A673 (cell line): ENCODE measurements at regions not wholly inside any gene's neighbourhood (a gene's known extent, or its start where the extent isn't known, plus 50 kb on each side); places are given as distances from the start of the nearest gene placed in this dataset.

Source experiments
- BruUV-seq: library from RNA; stranded (reverse); fragments of 400-500 nt; replicated peaks from 2 replicates; lab custom pipeline; 2021; lab: Mats Ljungman, UMichigan
- CTCF ChIA-PET: fragments of 300-600 bp; sonication (Branson Sonifier 250); formaldehyde crosslinking; loops from one replicate; lab custom pipeline; 2022; ENCODE audit warnings: antibody characterized with exemption; lab: Charles Lee
- POLR2A ChIA-PET: fragments of 300-600 bp; sonication (Branson Sonifier 250); formaldehyde crosslinking; loops from one replicate; lab custom pipeline; 2022; ENCODE audit warnings: antibody characterized with exemption; ENCODE audit not compliant: low non-redundant PET; lab: Charles Lee
- DNase-seq: peaks from one replicate; pipeline ENCODE4 v3.0.0-alpha.2; 2015; ENCODE audit warnings: low spot score
- H3K27ac ChIP-seq: fragments of 200-600 bp; sonication (generic); 2 replicates; pipeline ENCODE4 v1.5.1; 2016; ENCODE audit warnings: mixed run types, low read depth, mild to moderate bottlenecking, mixed read lengths, antibody characterized with exemption, low read length; ENCODE audit not compliant: poor library complexity, severe bottlenecking
- H3K27me3 ChIP-seq: fragments of 200-600 bp; sonication (generic); replicated peaks from 2 replicates; pipeline ENCODE4 v1.6.1; 2017; ENCODE audit warnings: mixed run types, low read depth, mild to moderate bottlenecking, mixed read lengths, antibody characterized with exemption, low read length; ENCODE audit not compliant: insufficient read depth, poor library complexity
- H3K36me3 ChIP-seq: fragments of 200-600 bp; sonication (generic); 2 replicates; pipeline ENCODE4 v1.6.1; 2016; ENCODE audit warnings: mixed run types, mild to moderate bottlenecking, mixed read lengths, antibody characterized with exemption, low read length; ENCODE audit not compliant: insufficient read depth, poor library complexity, severe bottlenecking
- H3K4me1 ChIP-seq: fragments of 200-600 bp; sonication (generic); 2 replicates; pipeline ENCODE4 v1.6.1; 2017; ENCODE audit warnings: mixed run types, mild to moderate bottlenecking, mixed read lengths, antibody characterized with exemption, low read length; ENCODE audit not compliant: insufficient read depth, poor library complexity, severe bottlenecking
- H3K4me3 ChIP-seq: fragments of 200-600 bp; sonication (generic); 2 replicates; pipeline ENCODE4 v1.5.1; 2016; ENCODE audit warnings: low read depth, mixed run types, mild to moderate bottlenecking, mixed read lengths, low read length; ENCODE audit not compliant: poor library complexity, severe bottlenecking
- H3K9me3 ChIP-seq: fragments of 200-600 bp; sonication (generic); 2 replicates; pipeline ENCODE4 v1.6.1; 2016; ENCODE audit warnings: mixed run types, low read depth, mild to moderate bottlenecking, mixed read lengths, antibody characterized with exemption, low read length; ENCODE audit not compliant: poor library complexity, severe bottlenecking
- EZH2 ChIP-seq: fragments of 200-600 bp; sonication (generic); IDR thresholded peaks from 2 replicates; pipeline ENCODE4 v1.6.1; 2017; ENCODE audit warnings: borderline replicate concordance, low read depth, mild to moderate bottlenecking, mixed read lengths, antibody characterized with exemption, low read length; ENCODE audit not compliant: poor library complexity, severe bottlenecking
- intact Hi-C: fragments of 100-400 bp; cut with micrococcal nuclease; formaldehyde crosslinking; loops from one replicate; pipeline ENCODE4 v1.10.0; 2022; ENCODE audit not compliant: unreplicated experiment
- TF ChIP-seq, protein P1 (sequence below): fragments of 300-800, 200-600 bp; sonication (generic); conservative IDR thresholded peaks from 2 replicates; pipeline ENCODE4 v1.5.1; 2017; ENCODE audit warnings: low read depth, mild to moderate bottlenecking, antibody characterized with exemption, low read length, moderate library complexity, mixed read lengths

DNA sequence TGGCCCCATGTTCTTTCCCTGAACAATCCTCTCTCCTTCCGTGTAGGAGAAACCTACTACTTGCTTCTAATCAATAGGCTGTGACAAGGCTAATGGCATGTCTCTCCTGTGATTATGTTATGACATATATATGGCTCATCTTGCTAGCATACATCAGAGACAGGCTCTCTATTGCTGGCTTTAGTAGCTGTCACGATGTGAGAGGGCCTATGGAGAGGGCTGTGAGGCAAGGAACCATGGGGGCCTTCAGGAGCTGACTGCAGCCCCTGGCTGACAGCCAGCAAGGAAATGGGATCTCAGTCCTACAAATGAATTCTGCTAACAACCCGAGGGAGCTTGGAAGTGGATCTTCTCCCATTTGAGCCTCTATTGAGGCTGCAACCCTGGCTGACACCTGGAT lies 96.3 kb downstream of the EOMES start:
- Histone ChIP-seq H3K4me1 (peaks cover 10% of the 10 kb centered on the region), H3K4me3 (no peak overlapping the region), H3K9me3 (no peaks in the 10 kb centered on the region), H3K36me3 (no peaks in the 10 kb centered on the region), H3K27me3 (no peaks in the 10 kb centered on the region), H3K27ac (no peak overlapping the region)
- no TSS peak for BruUV-seq
- peak; percentile 28 for DNase-seq
- ChIA-PET POLR2A (no interaction called here), CTCF (no interaction called here)
- intact Hi-C loops: no loop called here
- TF ChIP-seq, protein P1, sequence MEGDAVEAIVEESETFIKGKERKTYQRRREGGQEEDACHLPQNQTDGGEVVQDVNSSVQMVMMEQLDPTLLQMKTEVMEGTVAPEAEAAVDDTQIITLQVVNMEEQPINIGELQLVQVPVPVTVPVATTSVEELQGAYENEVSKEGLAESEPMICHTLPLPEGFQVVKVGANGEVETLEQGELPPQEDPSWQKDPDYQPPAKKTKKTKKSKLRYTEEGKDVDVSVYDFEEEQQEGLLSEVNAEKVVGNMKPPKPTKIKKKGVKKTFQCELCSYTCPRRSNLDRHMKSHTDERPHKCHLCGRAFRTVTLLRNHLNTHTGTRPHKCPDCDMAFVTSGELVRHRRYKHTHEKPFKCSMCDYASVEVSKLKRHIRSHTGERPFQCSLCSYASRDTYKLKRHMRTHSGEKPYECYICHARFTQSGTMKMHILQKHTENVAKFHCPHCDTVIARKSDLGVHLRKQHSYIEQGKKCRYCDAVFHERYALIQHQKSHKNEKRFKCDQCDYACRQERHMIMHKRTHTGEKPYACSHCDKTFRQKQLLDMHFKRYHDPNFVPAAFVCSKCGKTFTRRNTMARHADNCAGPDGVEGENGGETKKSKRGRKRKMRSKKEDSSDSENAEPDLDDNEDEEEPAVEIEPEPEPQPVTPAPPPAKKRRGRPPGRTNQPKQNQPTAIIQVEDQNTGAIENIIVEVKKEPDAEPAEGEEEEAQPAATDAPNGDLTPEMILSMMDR: no peak

DNA sequence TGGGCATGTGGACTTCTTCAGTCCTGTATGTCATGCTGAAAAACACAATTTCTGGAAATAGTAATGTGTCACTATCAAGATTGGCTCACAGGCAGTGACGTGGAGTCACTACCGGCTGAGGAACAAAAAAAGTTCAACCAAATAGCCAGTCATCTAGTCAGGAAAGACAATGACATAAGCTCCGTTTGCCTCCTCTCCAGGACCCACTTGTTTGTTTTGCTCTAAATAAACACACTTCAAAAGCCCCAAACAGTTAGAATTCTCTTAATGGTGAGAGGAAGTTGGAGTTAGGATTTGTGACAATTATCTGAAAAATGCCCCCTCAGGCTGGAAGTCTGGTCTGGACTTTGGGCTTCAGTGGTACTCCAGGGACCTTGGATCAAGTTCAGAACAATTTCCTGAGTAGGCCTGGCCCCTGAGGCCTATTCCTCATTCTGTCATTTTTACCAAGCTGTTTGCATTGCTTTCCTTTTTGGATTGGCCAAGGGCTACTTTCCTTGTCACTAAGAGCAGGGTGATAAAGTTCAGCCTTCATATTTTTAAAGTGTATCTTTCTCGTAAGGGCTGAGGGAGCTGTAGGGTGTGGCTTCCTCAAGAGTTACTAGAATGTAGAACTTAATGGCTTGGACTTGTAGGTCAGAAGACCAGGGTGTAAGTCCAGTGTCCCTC lies 98.9 kb downstream of the EOMES start:
- no TSS peak for BruUV-seq
- no peak overlapping the region for H3K27ac ChIP-seq

DNA sequence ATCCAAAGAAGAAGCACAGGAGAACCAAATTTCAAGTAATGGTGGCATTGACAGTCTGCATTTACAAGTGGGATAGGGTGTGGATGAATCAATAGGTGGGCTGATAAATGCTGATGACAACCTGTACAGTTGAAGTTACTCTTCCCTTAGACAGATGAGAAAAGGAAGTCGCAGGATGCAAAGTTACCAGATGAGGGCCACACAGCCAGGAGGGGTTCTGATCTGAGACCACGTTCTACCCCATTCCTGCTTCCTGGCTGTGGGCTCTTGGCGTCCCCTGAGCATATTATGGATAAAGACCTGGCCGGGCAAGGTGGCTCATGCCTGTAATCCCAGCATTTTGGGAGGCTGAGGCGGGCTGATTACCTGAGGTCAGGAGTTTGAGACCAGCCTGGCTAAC lies 104.6 kb downstream of the EOMES start:
- ChIA-PET CTCF (no interaction called here), POLR2A (no interaction called here)
- no peak overlapping the region for H3K4me3 ChIP-seq
- no TSS peak for BruUV-seq
- TF ChIP-seq EZH2: no peak
- TF ChIP-seq, protein P1: no peak
- H3K27ac ChIP-seq: no peak overlapping the region
- intact Hi-C loops: no loop called here
- no peaks in the 10 kb centered on the region for H3K36me3 ChIP-seq
- DNase-seq: no peak
- H3K4me1 ChIP-seq: no peaks in the 10 kb centered on the region
- peaks cover 12% of the 10 kb centered on the region for H3K9me3 ChIP-seq
- H3K27me3 ChIP-seq: no peaks in the 10 kb centered on the region

More for the DNA sequence above, 98.9 kb downstream of the EOMES start:
- intact Hi-C loops: no loop called here
- ChIA-PET POLR2A (no interaction called here), CTCF (no interaction called here)
- H3K9me3 ChIP-seq: no peaks in the 10 kb centered on the region
- no peaks in the 10 kb centered on the region for H3K36me3 ChIP-seq
- H3K27me3 ChIP-seq: no peaks in the 10 kb centered on the region
- no peak for DNase-seq
- TF ChIP-seq EZH2: no peak
- TF ChIP-seq, protein P1: no peak
- H3K4me1 ChIP-seq: peaks cover 5% of the 10 kb centered on the region
- H3K4me3 ChIP-seq: no peak overlapping the region
